ENCODE measurements at regions not wholly inside any gene's neighbourhood (a gene's known extent, or its start where the extent isn't known, plus 50 kb on each side); places are given as distances from the start of the nearest gene placed in this dataset.

GRCh38 chr21:41634858-41635257 lies 126.9 kb upstream of the TMPRSS2 start:
- TF ChIP-seq CTCF (IDR thresholded peaks at IDR 0.05) (no peak), POLR2A (IDR thresholded peaks at IDR 0.05) (no peak), POLR2AphosphoS5 (IDR thresholded peaks at IDR 0.05) (no peak)
